HUES48 (cell line): ENCODE measurements at regions not wholly inside any gene's neighbourhood (a gene's known extent, or its start where the extent isn't known, plus 50 kb on each side); places are given as distances from the start of the nearest gene placed in this dataset.

Source experiments
- H3K27ac ChIP-seq: one replicate; pipeline ENCODE4 v1.7.0; 2013; ENCODE audit warnings: low read depth, low read length, inconsistent platforms
- H3K27me3 ChIP-seq: 2 replicates; pipeline ENCODE4 v1.6.1; 2013; ENCODE audit warnings: mild to moderate bottlenecking, low read length; ENCODE audit not compliant: control insufficient read depth, insufficient read depth
- H3K36me3 ChIP-seq: 2 replicates; pipeline ENCODE4 v1.6.1; 2013; ENCODE audit warnings: low read length; ENCODE audit not compliant: control insufficient read depth, insufficient read depth
- H3K4me1 ChIP-seq: 2 replicates; pipeline ENCODE4 v1.6.1; 2013; ENCODE audit warnings: mild to moderate bottlenecking, low read length; ENCODE audit not compliant: control insufficient read depth, insufficient read depth
- H3K4me3 ChIP-seq: 2 replicates; pipeline ENCODE4 v1.5.1; 2013; ENCODE audit warnings: mild to moderate bottlenecking, low read depth, low read length
- H3K9ac ChIP-seq: 2 replicates; pipeline ENCODE4 v1.6.1; 2013; ENCODE audit warnings: mild to moderate bottlenecking, low read depth, low read length, moderate library complexity
- H3K9me3 ChIP-seq: 2 replicates; pipeline ENCODE4 v1.6.1; 2013; ENCODE audit warnings: low read length; ENCODE audit not compliant: control insufficient read depth, insufficient read depth

- Histone ChIP-seq H3K9me3 (no peaks in the 10 kb centered on the region), H3K9ac (no peak overlapping the region), H3K27ac (no peak overlapping the region), H3K4me3 (no peak overlapping the region), H3K36me3 (no peaks in the 10 kb centered on the region), H3K4me1 (peaks cover 34% of the 10 kb centered on the region), H3K27me3 (no peaks in the 10 kb centered on the region)
Observed at GRCh38 chr15:81752974-81753373, 292.8 kb downstream of the MEX3B start.

GRCh38 chr15:81752546-81752942 is 293.3 kb downstream of the MEX3B start:
- H3K9me3 ChIP-seq: no peaks in the 10 kb centered on the region
- H3K27me3 ChIP-seq: no peaks in the 10 kb centered on the region
- no peak overlapping the region for H3K27ac ChIP-seq
- peaks cover 34% of the 10 kb centered on the region for H3K4me1 ChIP-seq
- H3K4me3 ChIP-seq: no peak overlapping the region
- no peak overlapping the region for H3K9ac ChIP-seq
- H3K36me3 ChIP-seq: no peaks in the 10 kb centered on the region

DNA sequence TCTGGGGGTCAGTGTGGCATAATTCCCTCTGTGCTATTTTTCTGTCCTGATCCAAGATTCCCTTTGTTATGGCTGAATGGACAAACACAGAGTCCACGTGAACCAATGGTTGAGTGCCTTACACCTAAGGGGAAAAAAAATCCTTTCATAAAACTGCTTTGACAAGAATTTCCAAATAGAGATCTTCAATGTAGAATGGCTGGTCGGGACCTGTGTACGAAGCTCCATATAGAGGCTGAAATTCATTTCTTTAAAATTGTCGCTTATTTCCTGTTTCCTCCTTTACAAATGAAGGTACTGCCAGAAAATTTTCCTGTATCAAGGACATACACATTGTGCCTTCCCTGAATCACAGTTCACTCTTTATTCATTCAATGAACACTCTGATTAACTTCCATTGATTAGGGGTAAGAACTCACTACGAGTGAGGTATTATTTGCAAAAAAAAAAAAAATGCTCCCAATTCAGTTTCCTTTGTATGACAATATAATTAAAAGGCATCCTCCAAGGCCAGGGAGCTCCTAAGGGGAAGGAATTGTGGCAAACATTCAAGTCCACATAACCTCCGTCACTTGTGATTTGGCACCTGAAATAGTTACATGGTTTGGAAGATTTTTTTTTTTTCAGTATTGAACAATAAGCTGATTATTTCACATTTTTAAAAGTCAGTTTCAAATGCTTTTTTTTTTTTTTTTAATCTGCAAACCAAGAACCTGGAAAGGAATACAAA is 293.8 kb downstream of the MEX3B start:
- Histone ChIP-seq H3K9me3 (no peaks in the 10 kb centered on the region), H3K4me1 (peaks cover 34% of the 10 kb centered on the region), H3K9ac (no peak overlapping the region), H3K27ac (no peak overlapping the region), H3K36me3 (no peaks in the 10 kb centered on the region), H3K4me3 (no peak overlapping the region), H3K27me3 (no peaks in the 10 kb centered on the region)

DNA sequence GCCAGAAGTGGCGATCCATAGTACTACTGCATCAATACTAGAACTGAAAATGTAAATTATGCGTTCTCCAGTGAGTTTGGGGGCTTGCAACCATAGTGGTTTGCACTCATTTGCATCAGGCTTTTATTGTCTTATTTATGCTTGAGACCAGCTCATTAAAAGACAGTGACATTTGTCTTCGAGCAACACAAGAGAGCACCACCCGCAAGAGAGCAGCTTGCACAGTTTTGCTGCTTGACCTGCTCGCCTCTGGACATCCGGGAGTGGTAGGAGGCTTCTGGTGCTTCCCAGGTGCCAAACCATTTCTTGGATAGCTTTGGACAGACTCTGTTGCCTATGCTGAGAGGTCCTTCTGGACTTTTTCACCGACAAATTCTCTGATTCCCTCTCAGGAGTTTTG is 294.6 kb downstream of the MEX3B start:
- Histone ChIP-seq H3K27me3 (no peaks in the 10 kb centered on the region), H3K9me3 (no peaks in the 10 kb centered on the region), H3K4me3 (no peak overlapping the region), H3K9ac (no peak overlapping the region), H3K4me1 (peaks cover 34% of the 10 kb centered on the region), H3K27ac (no peak overlapping the region), H3K36me3 (no peaks in the 10 kb centered on the region)

GRCh38 chr15:81749716-81750375 is 296.0 kb downstream of the MEX3B start:
- peaks cover 34% of the 10 kb centered on the region for H3K4me1 ChIP-seq
- H3K9ac ChIP-seq: no peak overlapping the region
- H3K36me3 ChIP-seq: no peaks in the 10 kb centered on the region
- no peak overlapping the region for H3K27ac ChIP-seq
- H3K9me3 ChIP-seq: no peaks in the 10 kb centered on the region
- H3K27me3 ChIP-seq: no peaks in the 10 kb centered on the region
- no peak overlapping the region for H3K4me3 ChIP-seq

- Histone ChIP-seq H3K9me3 (no peaks in the 10 kb centered on the region), H3K27me3 (no peaks in the 10 kb centered on the region), H3K9ac (no peak overlapping the region), H3K4me1 (peaks cover 18% of the 10 kb centered on the region), H3K4me3 (no peak overlapping the region), H3K27ac (no peak overlapping the region), H3K36me3 (no peaks in the 10 kb centered on the region)
Observed at GRCh38 chr15:81747482-81747881, 298.3 kb downstream of the MEX3B start.

GRCh38 chr15:81747026-81747425 is 298.8 kb downstream of the MEX3B start:
- no peak overlapping the region for H3K27ac ChIP-seq
- H3K36me3 ChIP-seq: no peaks in the 10 kb centered on the region
- no peaks in the 10 kb centered on the region for H3K9me3 ChIP-seq
- no peak overlapping the region for H3K9ac ChIP-seq
- H3K27me3 ChIP-seq: no peaks in the 10 kb centered on the region
- H3K4me3 ChIP-seq: no peak overlapping the region
- H3K4me1 ChIP-seq: peaks cover 14% of the 10 kb centered on the region

GRCh38 chr15:81744364-81744763 is 301.5 kb downstream of the MEX3B start:
- Histone ChIP-seq H3K9ac (no peak overlapping the region), H3K4me1 (no peaks in the 10 kb centered on the region), H3K27me3 (no peaks in the 10 kb centered on the region), H3K36me3 (no peaks in the 10 kb centered on the region), H3K9me3 (no peaks in the 10 kb centered on the region), H3K27ac (no peak overlapping the region), H3K4me3 (no peak overlapping the region)

GRCh38 chr15:81740416-81740815 is 305.4 kb downstream of the MEX3B start:
- Histone ChIP-seq H3K36me3 (no peaks in the 10 kb centered on the region), H3K4me3 (no peak overlapping the region), H3K27ac (no peak overlapping the region), H3K9ac (no peak overlapping the region), H3K9me3 (peaks cover 5% of the 10 kb centered on the region; the same call in 1 of the 2 replicates), H3K27me3 (no peaks in the 10 kb centered on the region), H3K4me1 (no peaks in the 10 kb centered on the region)

DNA sequence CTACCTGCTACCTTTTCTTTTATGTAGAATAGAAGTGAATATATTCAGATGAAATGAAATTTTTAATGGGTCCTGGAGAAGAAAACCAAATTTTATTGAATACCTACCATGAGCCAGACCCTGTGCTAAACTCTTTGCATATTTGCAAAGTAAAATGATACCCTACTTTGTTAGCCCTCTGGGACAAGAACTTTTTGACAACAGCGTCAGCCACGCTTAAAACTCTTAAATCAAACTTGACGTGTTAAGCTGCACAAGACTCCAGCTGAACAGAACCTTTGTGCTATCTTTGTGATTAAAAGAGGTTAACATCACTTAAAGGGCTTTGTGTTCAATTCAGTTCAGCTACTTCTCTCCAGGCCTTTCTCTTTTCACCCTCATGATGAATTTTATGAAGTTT is 316.5 kb downstream of the MEX3B start:
- Histone ChIP-seq H3K4me3 (no peak overlapping the region), H3K27ac (no peak overlapping the region), H3K27me3 (no peaks in the 10 kb centered on the region), H3K9me3 (peaks cover 34% of the 10 kb centered on the region), H3K4me1 (no peaks in the 10 kb centered on the region), H3K9ac (no peak overlapping the region), H3K36me3 (no peaks in the 10 kb centered on the region)

DNA sequence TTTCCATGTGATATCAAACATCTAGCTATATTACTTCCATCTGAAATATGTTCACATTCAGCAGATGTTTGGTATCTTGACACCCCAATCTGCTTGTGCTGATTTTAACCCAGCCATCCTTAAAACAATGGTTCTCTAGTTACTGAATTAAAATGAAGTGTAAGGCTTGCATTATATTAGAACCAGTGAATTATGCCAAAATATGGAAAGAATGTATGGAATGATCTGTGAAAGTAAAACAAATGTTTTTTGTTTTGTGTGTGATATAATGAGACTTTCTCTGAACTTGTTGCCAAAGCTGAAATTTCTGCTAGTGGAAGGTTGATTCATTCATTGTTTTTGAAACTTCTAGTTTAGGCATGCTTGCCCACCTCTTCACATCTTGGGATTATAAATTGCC is 317.1 kb downstream of the MEX3B start:
- Histone ChIP-seq H3K4me3 (no peak overlapping the region), H3K9me3 (peaks cover 41% of the 10 kb centered on the region), H3K36me3 (no peaks in the 10 kb centered on the region), H3K4me1 (no peaks in the 10 kb centered on the region), H3K27me3 (no peaks in the 10 kb centered on the region), H3K27ac (no peak overlapping the region), H3K9ac (no peak overlapping the region)
